Activated T-cell treated with anti-CD3 and anti-CD28 coated beads, Interleukin-2, amount 50 U/mL, for 1 hour (primary cell): ENCODE measurements at regions not wholly inside any gene's neighbourhood (a gene's known extent, or its start where the extent isn't known, plus 50 kb on each side); places are given as distances from the start of the nearest gene placed in this dataset.

Experiments used
- DNase-seq: peaks from one replicate; pipeline ENCODE4 v3.0.0-alpha.2; 2020

GRCh38 chr10:42974693-42975002, 102.2 kb upstream of the RET start:
- peak; percentile 11 for DNase-seq

- no peak for DNase-seq
These were observed 101.8 kb upstream of the RET start for GRCh38 chr10:42975005-42975493.

GRCh38 chr10:42975558-42976340, 101.1 kb upstream of the RET start:
- no peak for DNase-seq

GRCh38 chr10:42976351-42977031, 100.4 kb upstream of the RET start:
- peak; percentile 4 for DNase-seq

GRCh38 chr10:42977032-42977416, 99.8 kb upstream of the RET start:
- DNase-seq, result peak; percentile 9

GRCh38 chr10:42979181-42979580, 97.7 kb upstream of the RET start:
- DNase-seq, result no peak

GRCh38 chr10:42979721-42980467, 97.0 kb upstream of the RET start:
- no peak for DNase-seq

GRCh38 chr10:42980553-42981357, 96.1 kb upstream of the RET start:
- peak; percentile 13 for DNase-seq

- DNase-seq, result peak; percentile 11
These were observed 95.3 kb upstream of the RET start for GRCh38 chr10:42981358-42982236.

GRCh38 chr10:42982891-42983506, 93.9 kb upstream of the RET start:
- DNase-seq, result no peak

- DNase-seq, result no peak
These were observed 93.3 kb upstream of the RET start for GRCh38 chr10:42983591-42983990.

- no peak for DNase-seq
These were observed 92.7 kb upstream of the RET start for GRCh38 chr10:42984035-42984610.

- no peak for DNase-seq
These were observed 92.0 kb upstream of the RET start for GRCh38 chr10:42984761-42985325.

- DNase-seq, result no peak
These were observed 91.2 kb upstream of the RET start for GRCh38 chr10:42985436-42986316.

- no peak for DNase-seq
These were observed 90.2 kb upstream of the RET start for GRCh38 chr10:42986633-42987032.

- no peak for DNase-seq
These were observed 89.7 kb upstream of the RET start for GRCh38 chr10:42987121-42987541.

- DNase-seq, result no peak
These were observed 89.3 kb upstream of the RET start for GRCh38 chr10:42987575-42987974.

- DNase-seq, result no peak
These were observed 88.8 kb upstream of the RET start for GRCh38 chr10:42988069-42988468.
